H1 (cell line): ENCODE measurements at regions not wholly inside any gene's neighbourhood (a gene's known extent, or its start where the extent isn't known, plus 50 kb on each side); places are given as distances from the start of the nearest gene placed in this dataset.

Source experiments
- JUN ChIP-seq: IDR thresholded peaks from 2 replicates; pipeline ENCODE4 v1.6.1; 2011; ENCODE audit warnings: low read depth, mild to moderate bottlenecking, improper control_type of control experiment, low read length
- RAD21 ChIP-seq, 2 experiments: IDR thresholded peaks in 1 of 2; conservative IDR thresholded peaks in 1 of 2; 2 replicates each; pipeline ENCODE4 v1.6.1; 2011; ENCODE audit warnings: low read depth in 2 of 2, low read length in 2 of 2, improper control_type of control experiment in 1 of 2, inconsistent platforms in 1 of 2, mild to moderate bottlenecking in 1 of 2, moderate library complexity in 1 of 2
- SP1 ChIP-seq: IDR thresholded peaks from 2 replicates; pipeline ENCODE4 v1.6.1; 2011; ENCODE audit warnings: low read depth, low read length
- TF ChIP-seq, protein P1 (sequence below): IDR thresholded peaks from 2 replicates; pipeline ENCODE4 v1.6.1; 2011; ENCODE audit warnings: low read depth, mild to moderate bottlenecking, low read length; ENCODE audit not compliant: insufficient read depth

- TF ChIP-seq, protein P1, sequence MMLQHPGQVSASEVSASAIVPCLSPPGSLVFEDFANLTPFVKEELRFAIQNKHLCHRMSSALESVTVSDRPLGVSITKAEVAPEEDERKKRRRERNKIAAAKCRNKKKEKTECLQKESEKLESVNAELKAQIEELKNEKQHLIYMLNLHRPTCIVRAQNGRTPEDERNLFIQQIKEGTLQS: no peak
- TF ChIP-seq JUN: no peak
- TF ChIP-seq RAD21 (IDR thresholded peaks at IDR 0.05 in 1 of 2, conservative IDR thresholded peaks at IDR 0.05 in 1 of 2; ENCODE audit: low read depth in 2 of 2, low read length in 2 of 2): no peak
- no peak for TF ChIP-seq SP1
Measured at GRCh38 chr1:73782901-73783300, 415.1 kb downstream of the LRRIQ3 start (continued).
